ENCODE measurements at regions not wholly inside any gene's neighbourhood (a gene's known extent, or its start where the extent isn't known, plus 50 kb on each side); places are given as distances from the start of the nearest gene placed in this dataset.

DNA sequence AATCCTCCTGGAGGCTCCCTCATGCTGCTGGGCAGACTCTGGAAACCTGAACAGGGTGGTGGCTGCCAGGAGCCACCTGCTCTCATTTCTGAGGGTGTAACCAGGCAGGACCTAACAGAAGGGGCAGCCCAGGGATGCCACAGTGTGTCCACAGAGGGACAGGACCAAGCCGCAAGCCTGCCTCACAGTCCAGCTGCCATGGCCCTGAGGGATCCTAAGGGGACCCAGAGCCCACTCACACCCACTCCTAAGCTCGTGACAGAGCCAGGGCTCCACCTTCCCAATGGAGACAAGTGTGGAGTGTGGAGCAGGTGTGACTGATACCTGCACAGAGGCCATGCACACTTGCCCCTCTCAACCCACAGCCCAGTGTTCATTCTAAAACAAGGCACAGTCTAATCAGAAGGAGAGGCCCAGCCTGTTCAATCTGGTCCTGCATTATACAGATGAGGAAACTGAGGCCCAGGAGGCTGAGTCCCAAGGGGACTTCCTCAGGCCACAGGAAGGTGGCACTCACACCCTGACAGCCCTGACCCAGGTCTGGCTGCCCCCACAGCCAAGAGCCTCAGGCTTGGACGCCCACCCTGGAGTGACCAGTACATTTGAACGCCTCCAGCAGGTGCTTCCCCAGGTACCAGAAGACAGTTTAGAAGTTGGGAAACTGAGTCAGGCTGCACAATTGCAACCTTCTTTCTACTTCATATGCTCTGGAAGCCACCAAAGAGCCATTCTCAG lies 220.1 kb downstream of the TUBA3C start:
- Mint-ChIP-seq H3K36me3 (ENCODE audit: low read depth) (peaks cover 8% of the 10 kb centered on the region), H3K27me3 (ENCODE audit: low read depth) (no peaks in the 10 kb centered on the region), H3K4me1 (no peaks in the 10 kb centered on the region), H3K4me3 (no peak overlapping the region), H3K9me3 (peaks cover 41% of the 10 kb centered on the region), H3K27ac (no peak overlapping the region)
- TF ChIP-seq, protein P1, sequence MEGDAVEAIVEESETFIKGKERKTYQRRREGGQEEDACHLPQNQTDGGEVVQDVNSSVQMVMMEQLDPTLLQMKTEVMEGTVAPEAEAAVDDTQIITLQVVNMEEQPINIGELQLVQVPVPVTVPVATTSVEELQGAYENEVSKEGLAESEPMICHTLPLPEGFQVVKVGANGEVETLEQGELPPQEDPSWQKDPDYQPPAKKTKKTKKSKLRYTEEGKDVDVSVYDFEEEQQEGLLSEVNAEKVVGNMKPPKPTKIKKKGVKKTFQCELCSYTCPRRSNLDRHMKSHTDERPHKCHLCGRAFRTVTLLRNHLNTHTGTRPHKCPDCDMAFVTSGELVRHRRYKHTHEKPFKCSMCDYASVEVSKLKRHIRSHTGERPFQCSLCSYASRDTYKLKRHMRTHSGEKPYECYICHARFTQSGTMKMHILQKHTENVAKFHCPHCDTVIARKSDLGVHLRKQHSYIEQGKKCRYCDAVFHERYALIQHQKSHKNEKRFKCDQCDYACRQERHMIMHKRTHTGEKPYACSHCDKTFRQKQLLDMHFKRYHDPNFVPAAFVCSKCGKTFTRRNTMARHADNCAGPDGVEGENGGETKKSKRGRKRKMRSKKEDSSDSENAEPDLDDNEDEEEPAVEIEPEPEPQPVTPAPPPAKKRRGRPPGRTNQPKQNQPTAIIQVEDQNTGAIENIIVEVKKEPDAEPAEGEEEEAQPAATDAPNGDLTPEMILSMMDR (IDR thresholded peaks at IDR 0.05; ENCODE audit: unreplicated experiment in 3 of 3): no peak

DNA sequence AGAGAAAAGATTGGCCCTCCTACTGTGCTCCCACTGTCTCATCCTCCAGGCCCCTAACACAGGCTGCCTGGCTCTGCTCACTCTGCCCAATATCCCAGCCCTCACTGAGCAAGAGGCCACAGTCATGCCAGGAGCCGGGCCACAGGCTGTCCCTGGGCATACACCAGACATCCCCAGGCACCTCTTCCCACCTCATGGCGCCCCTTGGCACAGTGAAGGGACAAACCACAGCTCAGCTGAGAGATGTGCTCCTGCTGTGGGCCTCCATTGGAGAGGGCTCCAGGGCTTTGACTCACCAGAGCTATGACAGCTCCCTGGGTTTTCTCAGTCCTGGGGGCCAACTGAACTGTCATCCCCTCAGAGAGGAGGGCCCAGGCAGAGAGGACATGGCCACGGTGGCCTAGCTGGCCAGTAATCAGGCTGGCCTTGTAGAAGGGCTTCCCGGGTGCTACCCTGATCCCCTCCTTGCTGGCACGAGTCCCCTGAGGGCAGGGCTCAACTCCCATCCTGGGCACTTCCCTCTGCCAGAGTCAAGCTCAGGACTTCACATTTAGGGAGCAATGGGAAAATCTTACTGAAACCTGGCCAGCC lies 220.9 kb downstream of the TUBA3C start:
- TF ChIP-seq, protein P1 (IDR thresholded peaks at IDR 0.05; ENCODE audit: unreplicated experiment in 3 of 3): no peak
- H3K4me3 Mint-ChIP-seq: no peak overlapping the region
- H3K4me1 Mint-ChIP-seq: no peaks in the 10 kb centered on the region
- peaks cover 10% of the 10 kb centered on the region for H3K36me3 Mint-ChIP-seq (ENCODE audit: low read depth)
- no peak overlapping the region for H3K27ac Mint-ChIP-seq
- no peaks in the 10 kb centered on the region for H3K27me3 Mint-ChIP-seq (ENCODE audit: low read depth)
- H3K9me3 Mint-ChIP-seq: peaks cover 41% of the 10 kb centered on the region

DNA sequence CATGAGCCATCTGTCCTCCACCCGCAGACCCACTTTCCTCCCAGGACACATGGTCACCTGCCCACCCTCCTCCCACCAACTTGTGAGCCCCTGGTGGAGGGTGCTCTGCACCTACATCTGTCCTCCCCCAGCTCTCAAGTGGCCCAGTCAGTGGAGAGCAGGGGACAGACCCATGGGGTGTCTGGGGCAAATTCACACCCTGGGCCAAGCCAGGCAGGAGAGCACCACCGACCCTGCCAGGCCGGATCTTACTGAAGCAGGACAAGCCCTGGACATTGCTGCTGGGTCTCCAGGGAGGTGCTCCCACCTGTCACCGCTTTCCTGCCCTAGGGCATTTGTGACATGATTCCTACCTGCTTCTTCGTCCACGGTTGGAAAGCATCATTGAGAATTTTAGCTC lies 221.6 kb downstream of the TUBA3C start:
- H3K27ac Mint-ChIP-seq: no peak overlapping the region

DNA sequence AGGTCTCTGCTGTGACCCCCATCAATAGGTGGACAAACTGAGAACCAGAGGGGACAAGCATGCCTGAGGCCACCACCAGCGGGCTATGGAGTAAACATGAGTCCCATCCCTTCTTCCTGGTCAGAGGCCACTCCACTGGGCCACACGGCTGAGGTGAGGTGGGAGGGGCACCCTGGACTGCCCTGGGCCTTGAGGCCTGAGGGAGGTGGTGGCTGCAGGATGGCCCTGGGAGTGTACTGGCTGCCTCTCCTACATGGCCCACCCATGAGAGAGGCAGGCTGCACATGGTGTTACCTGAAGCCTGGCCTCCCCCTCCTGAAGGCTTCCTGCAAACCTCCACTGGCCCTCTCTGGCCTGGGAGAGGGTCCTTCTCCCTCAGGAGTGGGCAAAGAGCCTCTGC lies 222.4 kb downstream of the TUBA3C start:
- H3K4me1 Mint-ChIP-seq: no peaks in the 10 kb centered on the region
- no peak overlapping the region for H3K27ac Mint-ChIP-seq
- H3K36me3 Mint-ChIP-seq (ENCODE audit: low read depth): peaks cover 12% of the 10 kb centered on the region
- TF ChIP-seq, protein P1 (IDR thresholded peaks at IDR 0.05; ENCODE audit: unreplicated experiment in 3 of 3): no peak
- no peak overlapping the region for H3K4me3 Mint-ChIP-seq
- no peaks in the 10 kb centered on the region for H3K27me3 Mint-ChIP-seq (ENCODE audit: low read depth)
- peaks cover 53% of the 10 kb centered on the region for H3K9me3 Mint-ChIP-seq

More for the DNA sequence above, 221.6 kb downstream of the TUBA3C start:
- TF ChIP-seq, protein P1 (IDR thresholded peaks at IDR 0.05; ENCODE audit: unreplicated experiment in 3 of 3): no peak
- no peaks in the 10 kb centered on the region for H3K4me1 Mint-ChIP-seq
- peaks cover 10% of the 10 kb centered on the region for H3K36me3 Mint-ChIP-seq (ENCODE audit: low read depth)
- no peak overlapping the region for H3K4me3 Mint-ChIP-seq
- H3K27me3 Mint-ChIP-seq (ENCODE audit: low read depth): no peaks in the 10 kb centered on the region
- H3K9me3 Mint-ChIP-seq: peaks cover 47% of the 10 kb centered on the region

DNA sequence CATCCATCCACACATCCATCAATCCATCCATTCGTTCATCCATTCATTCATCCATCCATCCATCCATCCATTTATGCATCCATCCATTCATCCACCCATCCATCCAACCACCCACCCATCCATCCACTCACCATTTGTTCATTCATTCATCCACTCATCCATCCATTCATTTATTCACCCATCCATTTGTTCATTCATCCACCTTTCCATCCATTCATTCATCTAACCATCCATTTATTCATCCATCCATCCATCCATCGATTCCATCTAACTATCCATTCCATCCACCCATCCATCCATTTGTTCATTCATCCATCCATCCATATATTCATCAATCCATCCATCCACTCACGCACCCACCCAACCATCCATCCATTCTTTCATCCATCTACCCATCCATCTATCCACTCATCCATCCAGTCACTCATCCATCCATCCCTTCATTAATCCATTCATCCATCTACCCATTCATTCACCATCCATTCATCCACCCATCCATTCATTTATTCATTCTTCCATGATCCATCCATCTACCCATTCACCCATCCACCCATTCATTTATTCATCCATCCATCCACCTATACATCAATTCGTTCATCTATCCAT lies 225.0 kb downstream of the TUBA3C start:
- H3K27me3 Mint-ChIP-seq (ENCODE audit: low read depth): no peaks in the 10 kb centered on the region
- peaks cover 12% of the 10 kb centered on the region for H3K36me3 Mint-ChIP-seq (ENCODE audit: low read depth)
- H3K4me1 Mint-ChIP-seq: no peaks in the 10 kb centered on the region
- no peak overlapping the region for H3K27ac Mint-ChIP-seq
- H3K4me3 Mint-ChIP-seq: no peak overlapping the region
- peaks cover 56% of the 10 kb centered on the region for H3K9me3 Mint-ChIP-seq
- TF ChIP-seq, protein P1 (IDR thresholded peaks at IDR 0.05; ENCODE audit: unreplicated experiment in 3 of 3): no peak
